Ammon's horn (tissue), 1 donor: ENCODE measurements at regions not wholly inside any gene's neighbourhood (a gene's known extent, or its start where the extent isn't known, plus 50 kb on each side); places are given as distances from the start of the nearest gene placed in this dataset.
"Not testable (repeated sequence)": the region's sequence is repeated elsewhere in the genome, so short reads cannot be mapped to it uniquely, and the experiment has no call there.

ENCODE experiments used
- DNase-seq: peaks from one replicate; pipeline ENCODE4 v3.0.0-alpha.2; 2016; ENCODE audit warnings: low spot score

GRCh38 chr3:83251490-83251889 is 1490.0 kb upstream of the GBE1 start:
- no peak for DNase-seq

DNA sequence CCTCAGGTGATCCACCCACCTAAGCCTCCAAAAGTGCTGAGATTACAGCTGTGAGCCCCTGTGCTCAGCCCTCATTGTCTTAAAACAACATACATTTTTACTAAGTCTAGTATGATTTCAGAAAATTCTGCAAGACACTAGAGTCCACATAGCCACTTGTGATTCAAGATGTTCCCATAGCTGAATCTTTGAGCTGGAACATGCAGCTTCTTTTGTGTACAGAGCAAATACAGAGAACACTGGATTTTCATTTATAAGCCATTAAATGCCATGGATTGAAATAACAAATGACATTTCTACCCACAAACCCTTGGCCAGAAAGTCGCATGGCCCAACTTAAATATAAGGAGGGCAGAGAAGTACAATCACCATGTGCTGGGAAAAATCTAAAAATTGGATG is 1489.2 kb upstream of the GBE1 start:
- no peak for DNase-seq

DNA sequence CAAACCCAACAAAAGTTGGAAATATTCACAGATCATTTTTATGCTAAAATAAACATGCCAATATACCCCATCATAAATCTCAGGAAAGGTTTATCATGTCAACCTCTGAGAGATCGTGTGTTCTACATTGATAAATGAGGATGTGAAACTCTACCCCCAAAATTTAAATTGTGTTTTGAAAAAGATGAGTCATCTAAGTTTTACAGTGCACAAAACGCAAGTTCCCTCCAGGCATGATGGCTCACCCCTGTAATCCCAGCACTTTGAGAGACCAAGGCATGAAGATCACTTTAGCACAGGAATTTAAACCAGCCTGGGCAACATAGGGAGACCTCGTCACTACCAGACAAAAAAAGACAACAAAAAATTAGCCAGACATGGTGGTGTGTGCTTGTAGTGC is 1487.0 kb upstream of the GBE1 start:
- no peak for DNase-seq

DNA sequence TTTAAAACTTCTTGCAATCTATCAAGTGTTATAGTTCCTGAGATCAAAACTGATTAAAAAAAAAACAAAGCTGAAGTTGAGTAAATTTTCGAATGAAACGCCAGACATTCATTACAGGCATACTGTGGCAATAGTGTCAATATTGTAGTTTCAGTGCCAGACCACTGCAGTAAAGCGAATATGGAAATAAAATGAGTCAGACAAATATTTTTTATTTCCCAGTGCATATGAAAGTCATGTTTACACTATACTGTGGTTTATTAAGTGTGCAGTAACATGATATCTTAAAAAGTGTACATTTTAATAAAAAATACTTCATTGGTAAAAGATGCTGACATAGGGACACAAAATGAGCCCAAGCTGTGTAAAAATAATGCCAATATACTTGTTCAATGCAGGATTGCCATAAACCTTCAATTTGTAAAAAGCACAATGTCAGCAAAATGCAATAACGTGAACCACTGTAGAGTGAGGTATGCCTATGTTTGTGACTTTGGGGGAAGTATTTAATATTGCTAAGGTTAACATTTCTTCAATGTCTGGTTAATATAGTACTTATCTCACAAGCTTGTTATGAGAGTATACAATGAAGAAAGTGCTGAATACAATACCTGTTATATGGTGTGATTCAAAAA is 1473.9 kb upstream of the GBE1 start:
- no peak for DNase-seq

- no peak for DNase-seq
These were observed 1472.3 kb upstream of the GBE1 start for GRCh38 chr3:83233715-83234114.

- DNase-seq = no peak
These were observed 1469.4 kb upstream of the GBE1 start for GRCh38 chr3:83230841-83231240.

GRCh38 chr3:83230376-83230775 is 1468.9 kb upstream of the GBE1 start:
- no peak for DNase-seq

DNA sequence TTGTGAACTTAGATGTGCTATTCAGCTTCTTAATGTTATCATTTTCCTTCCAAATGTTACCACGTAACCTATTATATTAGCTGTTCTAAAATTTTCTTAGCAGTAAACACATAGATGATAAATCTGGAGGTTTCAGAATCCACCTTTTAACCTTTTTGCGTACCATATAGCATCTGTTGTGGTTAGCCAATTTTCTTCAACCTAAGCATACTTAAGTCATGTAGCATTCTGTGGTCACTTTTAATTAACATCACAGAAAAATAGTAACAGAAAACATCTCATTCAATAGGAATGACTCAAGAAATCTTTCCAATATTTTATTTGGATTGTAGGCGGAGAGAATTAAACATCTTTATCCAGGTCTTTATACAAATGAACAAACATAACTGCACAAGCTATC is 1465.3 kb upstream of the GBE1 start:
- no peak for DNase-seq

DNA sequence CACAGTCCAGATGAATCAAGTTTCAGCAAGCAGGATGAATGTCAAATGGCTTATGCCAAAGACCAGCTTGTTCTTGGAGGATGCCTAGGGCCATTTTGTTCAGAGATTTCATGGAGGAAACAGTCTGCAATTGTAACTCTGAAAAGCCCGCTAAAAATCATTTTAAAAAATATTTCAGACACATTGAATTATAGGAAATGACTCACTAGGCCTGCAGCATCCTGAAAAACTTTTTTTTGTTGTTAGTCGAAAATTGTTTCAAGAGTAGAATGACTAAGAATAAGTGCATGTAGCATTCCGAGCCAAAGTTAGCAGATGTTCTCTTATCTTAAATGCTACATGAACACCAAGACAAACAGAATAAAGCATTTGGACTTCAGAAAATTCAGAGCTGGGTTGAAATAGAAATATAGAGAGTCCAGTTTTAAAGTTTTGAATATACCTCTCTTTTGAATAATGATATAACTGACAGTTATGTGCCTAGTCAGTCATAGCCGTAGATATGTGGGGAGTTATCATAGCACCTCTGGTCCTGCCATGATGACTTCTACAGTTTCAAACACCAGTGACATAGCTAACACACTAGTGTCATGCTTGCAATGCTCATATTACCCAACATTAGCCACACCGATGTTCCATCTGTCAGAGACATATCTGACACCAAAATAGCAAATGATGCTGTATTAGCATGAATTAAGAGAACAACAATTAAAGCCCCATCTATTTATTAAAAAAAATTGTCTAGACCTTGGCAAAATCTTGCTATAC is 1462.8 kb upstream of the GBE1 start:
- no peak for DNase-seq

DNA sequence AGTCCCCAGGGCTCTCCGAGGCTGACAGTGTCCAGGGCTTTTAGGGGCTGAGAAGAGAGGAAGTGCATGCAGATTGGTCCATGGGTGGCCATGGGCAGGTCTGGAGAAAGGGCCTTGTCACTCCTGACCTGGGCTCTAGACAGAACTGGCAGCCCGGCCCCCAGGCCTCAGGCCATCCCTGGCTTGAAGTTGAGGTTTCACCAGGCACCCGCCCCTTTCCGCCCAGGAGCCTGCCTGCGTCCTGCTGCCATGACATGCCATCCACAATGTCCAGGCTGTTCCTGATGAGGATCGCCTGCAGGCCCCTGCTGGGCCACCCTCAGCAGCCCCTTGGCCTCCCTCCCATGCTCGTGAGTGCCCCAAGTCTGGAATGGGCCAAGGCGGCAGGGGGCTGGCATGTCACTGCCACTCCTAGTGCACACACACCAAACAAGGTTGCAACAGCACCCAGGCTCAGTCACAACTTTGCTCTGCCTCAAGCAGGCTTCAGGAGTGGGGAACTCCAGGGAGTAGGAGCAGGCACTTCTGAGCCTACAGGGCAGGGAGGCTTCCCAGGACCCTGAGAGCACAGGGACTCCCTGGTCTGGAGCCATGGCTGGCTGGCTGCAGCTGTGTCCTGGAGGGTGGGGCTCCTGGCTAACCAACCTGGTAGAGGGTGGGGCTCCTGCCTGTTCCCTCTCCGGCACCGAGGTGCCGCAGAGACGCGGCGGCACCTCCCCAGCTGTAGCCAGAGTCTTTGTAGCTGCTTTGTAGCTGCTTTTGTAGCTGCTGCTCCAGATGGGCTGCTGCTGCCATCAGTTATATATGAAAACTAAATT is 1457.1 kb upstream of the GBE1 start:
- DNase-seq = no peak

GRCh38 chr3:83217595-83218118 is 1456.2 kb upstream of the GBE1 start:
- DNase-seq = not testable (repeated sequence)

- no peak for DNase-seq
These were observed 1455.6 kb upstream of the GBE1 start for GRCh38 chr3:83216919-83217594.

- DNase-seq = no peak
These were observed 1433.8 kb upstream of the GBE1 start for GRCh38 chr3:83195243-83195642.

DNA sequence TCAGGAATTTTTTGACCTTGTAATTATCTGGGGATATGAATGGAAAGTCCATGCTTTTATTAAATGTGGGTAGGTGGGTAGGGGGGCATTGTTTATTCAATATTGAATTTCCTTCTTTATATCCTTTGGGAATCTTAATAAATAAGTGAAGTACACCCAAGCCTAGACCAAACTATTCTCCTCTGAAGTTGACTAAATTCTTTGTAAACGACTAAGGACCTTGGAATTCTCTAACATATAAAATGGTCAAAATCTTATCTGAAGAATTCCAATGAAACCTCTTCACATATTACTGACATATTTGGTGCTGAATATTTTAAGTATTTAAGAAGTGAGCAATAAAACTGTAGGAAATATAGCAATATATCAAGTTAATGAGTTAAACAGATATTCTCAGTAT is 1432.1 kb upstream of the GBE1 start:
- no peak for DNase-seq

- DNase-seq = no peak
These were observed 1428.2 kb upstream of the GBE1 start for GRCh38 chr3:83189634-83190033.

- no peak for DNase-seq
These were observed 1408.0 kb upstream of the GBE1 start for GRCh38 chr3:83169473-83169872.

- no peak for DNase-seq
These were observed 1389.5 kb upstream of the GBE1 start for GRCh38 chr3:83150896-83151295.

DNA sequence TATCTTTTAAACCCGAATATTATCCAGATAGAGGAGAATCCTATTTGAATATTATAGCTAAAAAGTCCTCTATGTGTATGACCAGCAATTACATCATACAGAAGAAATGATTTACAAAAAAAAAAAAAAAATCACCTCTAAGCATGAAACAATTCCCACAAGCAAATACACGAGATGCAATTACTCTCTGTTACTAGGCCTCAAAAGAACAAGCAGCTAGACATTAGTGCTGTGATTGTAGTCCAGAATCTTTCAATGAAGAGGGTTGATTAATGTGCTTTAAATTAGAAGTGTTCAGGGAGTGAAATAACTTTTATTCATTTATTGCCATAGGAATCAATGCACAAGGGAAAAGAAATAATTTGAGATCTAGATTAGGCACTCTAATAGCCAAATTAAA is 1379.5 kb upstream of the GBE1 start:
- DNase-seq = no peak

DNA sequence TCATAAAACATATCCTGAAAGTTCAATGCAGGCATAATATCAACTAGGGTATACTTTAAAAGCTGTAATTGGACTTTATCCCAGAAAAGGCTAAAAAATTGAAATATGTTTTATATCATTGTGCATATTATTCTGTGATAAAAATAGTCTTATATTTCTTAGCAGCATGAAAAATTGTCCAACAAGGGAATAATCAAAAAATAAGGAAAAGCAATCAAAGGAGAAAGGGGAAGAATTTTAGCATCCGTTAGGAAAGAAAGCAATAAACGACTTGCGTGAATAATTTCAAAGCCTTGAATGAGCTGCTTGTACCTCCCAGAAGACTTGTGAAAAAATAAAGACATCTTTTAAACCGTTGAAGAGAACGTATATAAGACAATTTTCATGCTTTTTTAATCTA is 1369.8 kb upstream of the GBE1 start:
- no peak for DNase-seq

DNA sequence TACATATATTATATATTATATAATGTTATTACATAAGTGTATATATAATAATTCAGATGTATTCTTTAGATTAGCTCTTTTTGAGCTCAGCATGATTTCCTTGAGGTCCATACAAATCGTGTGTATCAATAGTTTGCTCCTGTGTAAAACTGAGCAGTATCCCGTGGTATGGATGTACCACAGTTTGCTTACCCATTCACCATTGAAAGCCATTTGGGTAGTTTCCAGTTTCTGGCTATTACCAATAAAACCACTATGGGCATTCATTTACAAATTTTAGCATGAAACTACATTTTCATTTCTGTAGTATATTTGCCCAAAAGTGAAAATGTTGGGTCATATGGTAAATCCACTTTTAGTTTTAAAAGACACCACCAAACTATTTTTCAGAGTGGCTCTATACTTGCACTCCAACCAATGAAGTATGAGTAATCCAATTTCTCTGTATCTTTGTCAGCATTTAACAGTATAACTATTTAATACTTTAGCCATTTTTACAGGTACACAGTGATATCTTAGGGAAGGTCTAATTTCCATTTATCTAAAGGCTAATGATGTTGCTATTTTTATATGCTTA is 1361.4 kb upstream of the GBE1 start:
- no peak for DNase-seq

- no peak for DNase-seq
These were observed 1331.8 kb upstream of the GBE1 start for GRCh38 chr3:83093222-83093572.
